ENCODE measurements at regions not wholly inside any gene's neighbourhood (a gene's known extent, or its start where the extent isn't known, plus 50 kb on each side); places are given as distances from the start of the nearest gene placed in this dataset.

DNA sequence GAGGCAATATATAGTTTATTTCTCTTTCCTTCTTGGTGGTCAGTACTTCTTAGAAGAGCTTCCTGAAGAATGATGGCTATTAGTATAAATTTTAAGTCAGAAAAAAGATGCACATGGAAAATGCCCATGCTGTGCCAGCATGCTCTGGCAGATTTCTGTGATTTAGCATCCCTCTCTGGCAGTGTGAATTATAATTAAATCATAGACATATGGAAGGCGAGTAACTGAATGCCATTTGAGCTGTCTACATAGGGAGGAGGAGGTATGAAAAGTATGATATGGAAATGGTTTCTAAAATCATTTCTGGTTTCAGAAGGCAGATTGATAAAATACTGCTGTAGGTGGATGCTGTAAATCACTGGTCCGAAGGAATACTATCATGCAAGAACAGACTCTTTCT is 754.9 kb upstream of the LRATD1 start:
- TF ChIP-seq, protein P1, sequence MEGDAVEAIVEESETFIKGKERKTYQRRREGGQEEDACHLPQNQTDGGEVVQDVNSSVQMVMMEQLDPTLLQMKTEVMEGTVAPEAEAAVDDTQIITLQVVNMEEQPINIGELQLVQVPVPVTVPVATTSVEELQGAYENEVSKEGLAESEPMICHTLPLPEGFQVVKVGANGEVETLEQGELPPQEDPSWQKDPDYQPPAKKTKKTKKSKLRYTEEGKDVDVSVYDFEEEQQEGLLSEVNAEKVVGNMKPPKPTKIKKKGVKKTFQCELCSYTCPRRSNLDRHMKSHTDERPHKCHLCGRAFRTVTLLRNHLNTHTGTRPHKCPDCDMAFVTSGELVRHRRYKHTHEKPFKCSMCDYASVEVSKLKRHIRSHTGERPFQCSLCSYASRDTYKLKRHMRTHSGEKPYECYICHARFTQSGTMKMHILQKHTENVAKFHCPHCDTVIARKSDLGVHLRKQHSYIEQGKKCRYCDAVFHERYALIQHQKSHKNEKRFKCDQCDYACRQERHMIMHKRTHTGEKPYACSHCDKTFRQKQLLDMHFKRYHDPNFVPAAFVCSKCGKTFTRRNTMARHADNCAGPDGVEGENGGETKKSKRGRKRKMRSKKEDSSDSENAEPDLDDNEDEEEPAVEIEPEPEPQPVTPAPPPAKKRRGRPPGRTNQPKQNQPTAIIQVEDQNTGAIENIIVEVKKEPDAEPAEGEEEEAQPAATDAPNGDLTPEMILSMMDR (IDR thresholded peaks at IDR 0.05): no peak
- TF ChIP-seq, protein P2, sequence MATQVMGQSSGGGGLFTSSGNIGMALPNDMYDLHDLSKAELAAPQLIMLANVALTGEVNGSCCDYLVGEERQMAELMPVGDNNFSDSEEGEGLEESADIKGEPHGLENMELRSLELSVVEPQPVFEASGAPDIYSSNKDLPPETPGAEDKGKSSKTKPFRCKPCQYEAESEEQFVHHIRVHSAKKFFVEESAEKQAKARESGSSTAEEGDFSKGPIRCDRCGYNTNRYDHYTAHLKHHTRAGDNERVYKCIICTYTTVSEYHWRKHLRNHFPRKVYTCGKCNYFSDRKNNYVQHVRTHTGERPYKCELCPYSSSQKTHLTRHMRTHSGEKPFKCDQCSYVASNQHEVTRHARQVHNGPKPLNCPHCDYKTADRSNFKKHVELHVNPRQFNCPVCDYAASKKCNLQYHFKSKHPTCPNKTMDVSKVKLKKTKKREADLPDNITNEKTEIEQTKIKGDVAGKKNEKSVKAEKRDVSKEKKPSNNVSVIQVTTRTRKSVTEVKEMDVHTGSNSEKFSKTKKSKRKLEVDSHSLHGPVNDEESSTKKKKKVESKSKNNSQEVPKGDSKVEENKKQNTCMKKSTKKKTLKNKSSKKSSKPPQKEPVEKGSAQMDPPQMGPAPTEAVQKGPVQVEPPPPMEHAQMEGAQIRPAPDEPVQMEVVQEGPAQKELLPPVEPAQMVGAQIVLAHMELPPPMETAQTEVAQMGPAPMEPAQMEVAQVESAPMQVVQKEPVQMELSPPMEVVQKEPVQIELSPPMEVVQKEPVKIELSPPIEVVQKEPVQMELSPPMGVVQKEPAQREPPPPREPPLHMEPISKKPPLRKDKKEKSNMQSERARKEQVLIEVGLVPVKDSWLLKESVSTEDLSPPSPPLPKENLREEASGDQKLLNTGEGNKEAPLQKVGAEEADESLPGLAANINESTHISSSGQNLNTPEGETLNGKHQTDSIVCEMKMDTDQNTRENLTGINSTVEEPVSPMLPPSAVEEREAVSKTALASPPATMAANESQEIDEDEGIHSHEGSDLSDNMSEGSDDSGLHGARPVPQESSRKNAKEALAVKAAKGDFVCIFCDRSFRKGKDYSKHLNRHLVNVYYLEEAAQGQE (IDR thresholded peaks at IDR 0.05; ENCODE audit: insufficient read depth in 1 of 2, low read depth in 2 of 2, low read length in 1 of 2): no peak
- TF ChIP-seq POLR2AphosphoS5 (IDR thresholded peaks at IDR 0.05; ENCODE audit: low read depth, low read length) (no peak), TCF7L2 (IDR thresholded peaks at IDR 0.05; ENCODE audit: low read depth, low read length) (no peak)

Measured in Panc1 (cell line).